ENCODE measurements at regions not wholly inside any gene's neighbourhood (a gene's known extent, or its start where the extent isn't known, plus 50 kb on each side); places are given as distances from the start of the nearest gene placed in this dataset.

GRCh38 chr13:62209529-62209928 is 793.9 kb upstream of the PCDH20 start:
- H3K4me2 ChIP-seq (ENCODE audit: low read length): peak overlapping the region; percentile 52
- peak overlapping the region; percentile 89 for H3K27ac ChIP-seq (ENCODE audit: low read depth, low read length)

GRCh38 chr13:62207388-62207787 is 791.7 kb upstream of the PCDH20 start:
- Histone ChIP-seq H3K4me3 (ENCODE audit: low read length) (peak overlapping the region; percentile 35), H3K27me3 (ENCODE audit: control insufficient read depth, low read length) (no peaks in the 10 kb centered on the region), H3K9me3 (ENCODE audit: control insufficient read depth, insufficient read depth, low read length) (peaks cover 53% of the 10 kb centered on the region), H3K9me2 (replicated peaks; ENCODE audit: control insufficient read depth, low read length) (no peaks in the 10 kb centered on the region), H3K4me2 (ENCODE audit: low read length) (no peak overlapping the region), H3K4me1 (ENCODE audit: control insufficient read depth, low read length) (peaks cover 48% of the 10 kb centered on the region), H3K27ac (ENCODE audit: low read depth, low read length) (peak overlapping the region; percentile 89), H3F3A (ENCODE audit: control insufficient read depth, insufficient read depth) (peaks cover 32% of the 10 kb centered on the region), H3K36me3 (ENCODE audit: control insufficient read depth, low read length) (peaks cover 50% of the 10 kb centered on the region), H4K20me1 (ENCODE audit: control insufficient read depth, insufficient read depth, low read depth, low read length) (no peaks in the 10 kb centered on the region), H3K79me2 (ENCODE audit: control insufficient read depth, low read length) (no peaks in the 10 kb centered on the region)
- no peak for TF ChIP-seq CTCF (IDR thresholded peaks at IDR 0.05; ENCODE audit: low read depth, low read length, poor library complexity, severe bottlenecking)
- no peak for TF ChIP-seq EZH2phosphoT487 (IDR thresholded peaks at IDR 0.05; ENCODE audit: borderline replicate concordance, low read length)

More at GRCh38 chr13:62209529-62209928, 793.9 kb upstream of the PCDH20 start:
- no peaks in the 10 kb centered on the region for H3K27me3 ChIP-seq (ENCODE audit: control insufficient read depth, low read length)
- H4K20me1 ChIP-seq (ENCODE audit: control insufficient read depth, insufficient read depth, low read depth, low read length): no peaks in the 10 kb centered on the region
- H3K4me1 ChIP-seq (ENCODE audit: control insufficient read depth, low read length): peaks cover 42% of the 10 kb centered on the region
- TF ChIP-seq CTCF (IDR thresholded peaks at IDR 0.05; ENCODE audit: low read depth, low read length, poor library complexity, severe bottlenecking) (no peak), EZH2phosphoT487 (IDR thresholded peaks at IDR 0.05; ENCODE audit: borderline replicate concordance, low read length) (no peak)
- H3K9me3 ChIP-seq (ENCODE audit: control insufficient read depth, insufficient read depth, low read length): peaks cover 47% of the 10 kb centered on the region
- H3F3A ChIP-seq (ENCODE audit: control insufficient read depth, insufficient read depth): peaks cover 29% of the 10 kb centered on the region
- peak overlapping the region; percentile 32 for H3K4me3 ChIP-seq (ENCODE audit: low read length)
- no peaks in the 10 kb centered on the region for H3K79me2 ChIP-seq (ENCODE audit: control insufficient read depth, low read length)
- H3K9me2 ChIP-seq (replicated peaks; ENCODE audit: control insufficient read depth, low read length): no peaks in the 10 kb centered on the region
- H3K36me3 ChIP-seq (ENCODE audit: control insufficient read depth, low read length): peaks cover 54% of the 10 kb centered on the region

- no peak overlapping the region for H3K4me3 ChIP-seq (ENCODE audit: low read length)
- no peak overlapping the region for H3K4me2 ChIP-seq (ENCODE audit: low read length)
- peaks cover 46% of the 10 kb centered on the region for H3K36me3 ChIP-seq (ENCODE audit: control insufficient read depth, low read length)
- no peaks in the 10 kb centered on the region for H3K27me3 ChIP-seq (ENCODE audit: control insufficient read depth, low read length)
- H3K27ac ChIP-seq (ENCODE audit: low read depth, low read length): no peak overlapping the region
- peaks cover 32% of the 10 kb centered on the region for H3F3A ChIP-seq (ENCODE audit: control insufficient read depth, insufficient read depth)
- no peaks in the 10 kb centered on the region for H4K20me1 ChIP-seq (ENCODE audit: control insufficient read depth, insufficient read depth, low read depth, low read length)
- H3K9me2 ChIP-seq (replicated peaks; ENCODE audit: control insufficient read depth, low read length): no peaks in the 10 kb centered on the region
- no peak for TF ChIP-seq CTCF (IDR thresholded peaks at IDR 0.05; ENCODE audit: low read depth, low read length, poor library complexity, severe bottlenecking)
- no peak for TF ChIP-seq EZH2phosphoT487 (IDR thresholded peaks at IDR 0.05; ENCODE audit: borderline replicate concordance, low read length)
- H3K9me3 ChIP-seq (ENCODE audit: control insufficient read depth, insufficient read depth, low read length): peaks cover 54% of the 10 kb centered on the region
- H3K79me2 ChIP-seq (ENCODE audit: control insufficient read depth, low read length): no peaks in the 10 kb centered on the region
- H3K4me1 ChIP-seq (ENCODE audit: control insufficient read depth, low read length): peaks cover 47% of the 10 kb centered on the region
Observed at GRCh38 chr13:62206165-62206564, 790.5 kb upstream of the PCDH20 start.
